ENCODE measurements at regions not wholly inside any gene's neighbourhood (a gene's known extent, or its start where the extent isn't known, plus 50 kb on each side); places are given as distances from the start of the nearest gene placed in this dataset.
"Not testable (repeated sequence)": the region's sequence is repeated elsewhere in the genome, so short reads cannot be mapped to it uniquely, and the experiment has no call there.

- DNase-seq (ENCODE audit: low read depth): no peak
These were observed 149.1 kb upstream of the CTAGE1 start for GRCh38 chr18:22566703-22567420.

GRCh38 chr18:22567794-22568193 lies 150.1 kb upstream of the CTAGE1 start:
- DNase-seq (ENCODE audit: low read depth): no peak

- DNase-seq (ENCODE audit: low read depth): no peak
These were observed 152.8 kb upstream of the CTAGE1 start for GRCh38 chr18:22570492-22570891.

GRCh38 chr18:22572341-22572740 lies 154.6 kb upstream of the CTAGE1 start:
- no peak for DNase-seq (ENCODE audit: low read depth)

- no peak for DNase-seq (ENCODE audit: low read depth)
These were observed 161.6 kb upstream of the CTAGE1 start for GRCh38 chr18:22579271-22579670.

- DNase-seq (ENCODE audit: low read depth): no peak
These were observed 167.6 kb upstream of the CTAGE1 start for GRCh38 chr18:22585333-22585732.

- no peak for DNase-seq (ENCODE audit: low read depth)
These were observed 168.1 kb upstream of the CTAGE1 start for GRCh38 chr18:22585821-22586220.

GRCh38 chr18:22591222-22591621 lies 173.5 kb upstream of the CTAGE1 start:
- DNase-seq (ENCODE audit: low read depth): no peak

GRCh38 chr18:22594155-22594690 lies 176.5 kb upstream of the CTAGE1 start:
- DNase-seq (ENCODE audit: low read depth): no peak

- DNase-seq (ENCODE audit: low read depth): peak; percentile 71
These were observed 183.8 kb upstream of the CTAGE1 start for GRCh38 chr18:22601481-22601880.

- DNase-seq (ENCODE audit: low read depth): not testable (repeated sequence)
These were observed 184.7 kb upstream of the CTAGE1 start for GRCh38 chr18:22602456-22602855.

GRCh38 chr18:22603902-22604301 lies 186.2 kb upstream of the CTAGE1 start:
- no peak for DNase-seq (ENCODE audit: low read depth)

- DNase-seq (ENCODE audit: low read depth): no peak
These were observed 186.8 kb upstream of the CTAGE1 start for GRCh38 chr18:22604390-22604985.

GRCh38 chr18:22604986-22605421 lies 187.3 kb upstream of the CTAGE1 start:
- DNase-seq (ENCODE audit: low read depth): no peak

GRCh38 chr18:22605736-22606135 lies 188.0 kb upstream of the CTAGE1 start:
- DNase-seq (ENCODE audit: low read depth): no peak

- DNase-seq (ENCODE audit: low read depth): no peak
These were observed 189.0 kb upstream of the CTAGE1 start for GRCh38 chr18:22606563-22607283.

GRCh38 chr18:22607284-22607635 lies 189.5 kb upstream of the CTAGE1 start:
- no peak for DNase-seq (ENCODE audit: low read depth)

GRCh38 chr18:22608847-22609246 lies 191.1 kb upstream of the CTAGE1 start:
- DNase-seq (ENCODE audit: low read depth): no peak

- DNase-seq (ENCODE audit: low read depth): no peak
These were observed 191.9 kb upstream of the CTAGE1 start for GRCh38 chr18:22609642-22610041.

GRCh38 chr18:22613058-22613690 lies 195.5 kb upstream of the CTAGE1 start:
- DNase-seq (ENCODE audit: low read depth): no peak

- no peak for DNase-seq (ENCODE audit: low read depth)
These were observed 196.1 kb upstream of the CTAGE1 start for GRCh38 chr18:22613788-22614187.

- DNase-seq (ENCODE audit: low read depth): no peak
These were observed 205.8 kb upstream of the CTAGE1 start for GRCh38 chr18:22623513-22623912.

- no peak for DNase-seq (ENCODE audit: low read depth)
These were observed 206.5 kb upstream of the CTAGE1 start for GRCh38 chr18:22624176-22624575.
